ENCODE measurements at regions not wholly inside any gene's neighbourhood (a gene's known extent, or its start where the extent isn't known, plus 50 kb on each side); places are given as distances from the start of the nearest gene placed in this dataset.
"Not testable (repeated sequence)": the region's sequence is repeated elsewhere in the genome, so short reads cannot be mapped to it uniquely, and the experiment has no call there.

GRCh38 chr7:112938863-112939573 is 147.6 kb downstream of the GPR85 start:
- peak overlapping the region; percentile 80 for H3K27ac ChIP-seq
- no peak for TF ChIP-seq CTCF (conservative IDR thresholded peaks at IDR 0.05)

- H3K27ac ChIP-seq = peak overlapping the region; percentile 80
- TF ChIP-seq CTCF (conservative IDR thresholded peaks at IDR 0.05) = no peak
These were observed 147.6 kb upstream of the TMEM168 start for GRCh38 chr7:112937651-112938415.

- no peak overlapping the region for H3K27ac ChIP-seq
- TF ChIP-seq CTCF (conservative IDR thresholded peaks at IDR 0.05) = no peak
These were observed 143.4 kb upstream of the TMEM168 start for GRCh38 chr7:112933598-112933997.

- no peak overlapping the region for H3K27ac ChIP-seq
- TF ChIP-seq CTCF (conservative IDR thresholded peaks at IDR 0.05) = no peak
These were observed 140.6 kb upstream of the TMEM168 start for GRCh38 chr7:112930787-112931186.

- no peak overlapping the region for H3K27ac ChIP-seq
- TF ChIP-seq CTCF (conservative IDR thresholded peaks at IDR 0.05) = no peak
These were observed 139.2 kb upstream of the TMEM168 start for GRCh38 chr7:112929421-112929820.

GRCh38 chr7:112926018-112926417 is 135.8 kb upstream of the TMEM168 start:
- TF ChIP-seq CTCF (conservative IDR thresholded peaks at IDR 0.05) = no peak

GRCh38 chr7:112922546-112922945 is 132.4 kb upstream of the TMEM168 start:
- H3K27ac ChIP-seq = not testable (repeated sequence)

More at GRCh38 chr7:112926018-112926417, 135.8 kb upstream of the TMEM168 start:
- H3K27ac ChIP-seq = no peak overlapping the region

- H3K27ac ChIP-seq = not testable (repeated sequence)
These were observed 126.2 kb upstream of the TMEM168 start for GRCh38 chr7:112916431-112916830.
